Suprapubic skin (tissue), 3 donors: ENCODE measurements at regions not wholly inside any gene's neighbourhood (a gene's known extent, or its start where the extent isn't known, plus 50 kb on each side); places are given as distances from the start of the nearest gene placed in this dataset.

ENCODE experiments used
- EP300 ChIP-seq: sonication (generic); formaldehyde crosslinking; IDR thresholded peaks from one replicate; pipeline ENCODE4 v1.6.1; 2017; ENCODE audit warnings: antibody characterized with exemption
- POLR2A ChIP-seq, 2 donors: fragments of 450-650 bp; IDR thresholded peaks; one replicate each; pipeline ENCODE4 v1.6.1; 2017; ENCODE audit warnings: antibody characterized with exemption in 2 of 2, mild to moderate bottlenecking in 2 of 2, moderate library complexity in 2 of 2
- TF ChIP-seq, protein P1 (sequence below), 2 donors: fragments of 200-600 bp in 1 of 2; fragments of 450-650 bp in 1 of 2; sonication (generic) in 1 of 2; IDR thresholded peaks; one replicate each; pipeline ENCODE4 v1.5.1; 2016 to 2019; ENCODE audit warnings: antibody characterized with exemption in 2 of 2, mild to moderate bottlenecking in 1 of 2, moderate library complexity in 1 of 2

DNA sequence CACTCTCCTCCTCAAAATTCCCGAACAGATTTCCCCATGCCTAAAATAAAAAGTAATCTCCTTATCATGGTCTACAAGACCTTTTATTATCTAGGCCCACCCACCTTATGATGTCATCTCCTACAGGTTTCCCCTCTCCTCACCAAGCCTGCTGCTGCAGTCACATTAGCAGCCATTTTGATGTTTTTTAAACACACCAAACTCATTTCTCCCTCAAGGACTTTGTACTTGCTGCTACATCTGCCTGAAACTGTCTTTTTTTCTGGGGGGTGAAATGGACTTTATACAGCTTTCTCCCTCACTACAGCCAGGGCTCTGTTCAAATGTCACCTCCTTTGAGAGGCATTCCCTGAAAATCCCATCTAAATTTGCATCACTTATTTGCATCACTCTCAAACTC, 90.2 kb upstream of the TAB3 start:
- TF ChIP-seq POLR2A (IDR thresholded peaks at IDR 0.05) (no peak), EP300 (no peak)
- TF ChIP-seq, protein P1, sequence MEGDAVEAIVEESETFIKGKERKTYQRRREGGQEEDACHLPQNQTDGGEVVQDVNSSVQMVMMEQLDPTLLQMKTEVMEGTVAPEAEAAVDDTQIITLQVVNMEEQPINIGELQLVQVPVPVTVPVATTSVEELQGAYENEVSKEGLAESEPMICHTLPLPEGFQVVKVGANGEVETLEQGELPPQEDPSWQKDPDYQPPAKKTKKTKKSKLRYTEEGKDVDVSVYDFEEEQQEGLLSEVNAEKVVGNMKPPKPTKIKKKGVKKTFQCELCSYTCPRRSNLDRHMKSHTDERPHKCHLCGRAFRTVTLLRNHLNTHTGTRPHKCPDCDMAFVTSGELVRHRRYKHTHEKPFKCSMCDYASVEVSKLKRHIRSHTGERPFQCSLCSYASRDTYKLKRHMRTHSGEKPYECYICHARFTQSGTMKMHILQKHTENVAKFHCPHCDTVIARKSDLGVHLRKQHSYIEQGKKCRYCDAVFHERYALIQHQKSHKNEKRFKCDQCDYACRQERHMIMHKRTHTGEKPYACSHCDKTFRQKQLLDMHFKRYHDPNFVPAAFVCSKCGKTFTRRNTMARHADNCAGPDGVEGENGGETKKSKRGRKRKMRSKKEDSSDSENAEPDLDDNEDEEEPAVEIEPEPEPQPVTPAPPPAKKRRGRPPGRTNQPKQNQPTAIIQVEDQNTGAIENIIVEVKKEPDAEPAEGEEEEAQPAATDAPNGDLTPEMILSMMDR (IDR thresholded peaks at IDR 0.05) = no peak
